ENCODE measurements at regions not wholly inside any gene's neighbourhood (a gene's known extent, or its start where the extent isn't known, plus 50 kb on each side); places are given as distances from the start of the nearest gene placed in this dataset.

DNA sequence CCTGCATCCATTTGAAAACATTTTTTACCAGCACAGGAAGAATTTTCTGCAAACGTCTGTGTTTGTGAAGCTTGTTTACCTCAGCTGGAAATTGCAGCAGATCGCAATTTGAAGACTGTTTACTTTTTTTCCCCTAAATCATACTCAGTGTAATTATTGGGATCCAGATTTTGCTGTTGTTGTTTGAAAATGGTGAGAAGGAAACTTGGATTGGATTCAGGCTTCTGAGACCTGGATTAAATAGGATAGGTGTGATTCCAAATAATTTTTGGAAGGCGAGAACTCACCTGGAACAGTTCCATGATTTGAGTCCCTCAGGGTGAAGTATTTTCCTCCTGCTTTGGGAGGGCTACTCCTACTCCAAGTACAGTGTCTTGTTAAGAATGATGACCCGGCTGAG, 279.8 kb downstream of the STIM2 start:
- TF ChIP-seq GABPA (IDR thresholded peaks at IDR 0.05; ENCODE audit: low read depth) (no peak), POLR2AphosphoS5 (IDR thresholded peaks at IDR 0.05; ENCODE audit: low read depth) (no peak), SPI1 (IDR thresholded peaks at IDR 0.05; ENCODE audit: borderline replicate concordance, low read depth) (no peak)
- TF ChIP-seq, protein P1, sequence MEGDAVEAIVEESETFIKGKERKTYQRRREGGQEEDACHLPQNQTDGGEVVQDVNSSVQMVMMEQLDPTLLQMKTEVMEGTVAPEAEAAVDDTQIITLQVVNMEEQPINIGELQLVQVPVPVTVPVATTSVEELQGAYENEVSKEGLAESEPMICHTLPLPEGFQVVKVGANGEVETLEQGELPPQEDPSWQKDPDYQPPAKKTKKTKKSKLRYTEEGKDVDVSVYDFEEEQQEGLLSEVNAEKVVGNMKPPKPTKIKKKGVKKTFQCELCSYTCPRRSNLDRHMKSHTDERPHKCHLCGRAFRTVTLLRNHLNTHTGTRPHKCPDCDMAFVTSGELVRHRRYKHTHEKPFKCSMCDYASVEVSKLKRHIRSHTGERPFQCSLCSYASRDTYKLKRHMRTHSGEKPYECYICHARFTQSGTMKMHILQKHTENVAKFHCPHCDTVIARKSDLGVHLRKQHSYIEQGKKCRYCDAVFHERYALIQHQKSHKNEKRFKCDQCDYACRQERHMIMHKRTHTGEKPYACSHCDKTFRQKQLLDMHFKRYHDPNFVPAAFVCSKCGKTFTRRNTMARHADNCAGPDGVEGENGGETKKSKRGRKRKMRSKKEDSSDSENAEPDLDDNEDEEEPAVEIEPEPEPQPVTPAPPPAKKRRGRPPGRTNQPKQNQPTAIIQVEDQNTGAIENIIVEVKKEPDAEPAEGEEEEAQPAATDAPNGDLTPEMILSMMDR (IDR thresholded peaks at IDR 0.05; ENCODE audit: insufficient read depth, low read length): no peak
- TF ChIP-seq, protein P2, sequence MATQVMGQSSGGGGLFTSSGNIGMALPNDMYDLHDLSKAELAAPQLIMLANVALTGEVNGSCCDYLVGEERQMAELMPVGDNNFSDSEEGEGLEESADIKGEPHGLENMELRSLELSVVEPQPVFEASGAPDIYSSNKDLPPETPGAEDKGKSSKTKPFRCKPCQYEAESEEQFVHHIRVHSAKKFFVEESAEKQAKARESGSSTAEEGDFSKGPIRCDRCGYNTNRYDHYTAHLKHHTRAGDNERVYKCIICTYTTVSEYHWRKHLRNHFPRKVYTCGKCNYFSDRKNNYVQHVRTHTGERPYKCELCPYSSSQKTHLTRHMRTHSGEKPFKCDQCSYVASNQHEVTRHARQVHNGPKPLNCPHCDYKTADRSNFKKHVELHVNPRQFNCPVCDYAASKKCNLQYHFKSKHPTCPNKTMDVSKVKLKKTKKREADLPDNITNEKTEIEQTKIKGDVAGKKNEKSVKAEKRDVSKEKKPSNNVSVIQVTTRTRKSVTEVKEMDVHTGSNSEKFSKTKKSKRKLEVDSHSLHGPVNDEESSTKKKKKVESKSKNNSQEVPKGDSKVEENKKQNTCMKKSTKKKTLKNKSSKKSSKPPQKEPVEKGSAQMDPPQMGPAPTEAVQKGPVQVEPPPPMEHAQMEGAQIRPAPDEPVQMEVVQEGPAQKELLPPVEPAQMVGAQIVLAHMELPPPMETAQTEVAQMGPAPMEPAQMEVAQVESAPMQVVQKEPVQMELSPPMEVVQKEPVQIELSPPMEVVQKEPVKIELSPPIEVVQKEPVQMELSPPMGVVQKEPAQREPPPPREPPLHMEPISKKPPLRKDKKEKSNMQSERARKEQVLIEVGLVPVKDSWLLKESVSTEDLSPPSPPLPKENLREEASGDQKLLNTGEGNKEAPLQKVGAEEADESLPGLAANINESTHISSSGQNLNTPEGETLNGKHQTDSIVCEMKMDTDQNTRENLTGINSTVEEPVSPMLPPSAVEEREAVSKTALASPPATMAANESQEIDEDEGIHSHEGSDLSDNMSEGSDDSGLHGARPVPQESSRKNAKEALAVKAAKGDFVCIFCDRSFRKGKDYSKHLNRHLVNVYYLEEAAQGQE (IDR thresholded peaks at IDR 0.05; ENCODE audit: insufficient replicate concordance, low read depth): no peak
- no peak overlapping the region for H3K4me3 ChIP-seq (replicated peaks; ENCODE audit: insufficient read depth, low read length)
- no peak for DNase-seq (ENCODE audit: low read depth in 1 of 2, low spot score in 1 of 2)
- H3K27ac ChIP-seq (replicated peaks): no peak overlapping the region
- no peaks in the 10 kb centered on the region for H3K27me3 ChIP-seq (ENCODE audit: insufficient read depth, poor library complexity, severe bottlenecking)

DNA sequence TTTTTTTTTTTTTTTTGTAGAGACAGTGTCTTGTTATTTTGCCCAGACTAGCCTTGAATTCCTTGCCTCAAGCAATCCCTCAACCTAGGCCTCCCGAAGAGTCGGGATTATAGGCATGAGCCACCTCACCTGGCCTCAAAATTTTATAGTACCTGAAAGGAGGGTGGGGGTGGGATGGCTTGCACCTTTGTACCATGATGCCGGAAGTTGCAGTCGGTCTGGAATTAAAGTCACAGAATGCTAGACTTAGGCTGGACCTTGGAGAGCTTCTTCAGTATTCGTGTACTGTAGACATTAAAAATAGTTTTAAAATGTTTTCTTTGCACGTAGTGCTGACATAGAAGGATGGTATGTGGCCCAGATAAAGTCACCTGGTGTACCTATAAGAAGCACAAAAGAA, 280.9 kb downstream of the STIM2 start:
- TF ChIP-seq POLR2AphosphoS5 (IDR thresholded peaks at IDR 0.05; ENCODE audit: low read depth): no peak
- TF ChIP-seq, protein P2 (IDR thresholded peaks at IDR 0.05; ENCODE audit: insufficient replicate concordance, low read depth): no peak
- no peak for TF ChIP-seq GABPA (IDR thresholded peaks at IDR 0.05; ENCODE audit: low read depth)
- TF ChIP-seq, protein P1 (IDR thresholded peaks at IDR 0.05; ENCODE audit: insufficient read depth, low read length): no peak
- TF ChIP-seq SPI1 (IDR thresholded peaks at IDR 0.05; ENCODE audit: borderline replicate concordance, low read depth): no peak
- Histone ChIP-seq H3K4me3 (replicated peaks; ENCODE audit: insufficient read depth, low read length) (no peak overlapping the region), H3K27ac (replicated peaks) (no peak overlapping the region), H3K27me3 (ENCODE audit: insufficient read depth, poor library complexity, severe bottlenecking) (no peaks in the 10 kb centered on the region)
- no peak for DNase-seq (ENCODE audit: low read depth in 1 of 2, low spot score in 1 of 2)

DNA sequence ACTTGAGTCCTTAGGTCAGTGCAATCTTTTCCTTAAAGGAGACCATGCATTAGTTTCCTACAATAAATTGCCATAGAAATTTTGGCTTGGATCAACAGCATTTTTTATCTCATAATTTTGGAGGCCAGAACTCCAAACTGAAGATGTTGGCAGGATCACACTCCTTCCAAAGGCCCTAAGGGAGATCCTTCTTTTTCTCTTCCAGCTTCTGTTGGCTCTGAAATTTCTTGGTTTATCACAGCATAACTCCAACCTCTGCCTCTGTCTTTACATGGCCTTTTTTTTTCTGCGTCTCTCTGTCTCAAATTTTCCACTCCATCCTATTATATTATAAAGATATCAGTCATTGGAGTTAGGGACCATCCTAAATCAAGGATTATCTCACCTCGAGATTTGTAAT, 282.2 kb downstream of the STIM2 start:
- Histone ChIP-seq H3K27ac (replicated peaks) (no peak overlapping the region), H3K4me3 (replicated peaks; ENCODE audit: insufficient read depth, low read length) (no peak overlapping the region), H3K27me3 (ENCODE audit: insufficient read depth, poor library complexity, severe bottlenecking) (no peaks in the 10 kb centered on the region)
- TF ChIP-seq POLR2AphosphoS5 (IDR thresholded peaks at IDR 0.05; ENCODE audit: low read depth) (no peak), GABPA (IDR thresholded peaks at IDR 0.05; ENCODE audit: low read depth) (no peak), SPI1 (IDR thresholded peaks at IDR 0.05; ENCODE audit: borderline replicate concordance, low read depth) (no peak)
- TF ChIP-seq, protein P1 (IDR thresholded peaks at IDR 0.05; ENCODE audit: insufficient read depth, low read length): no peak
- TF ChIP-seq, protein P2 (IDR thresholded peaks at IDR 0.05; ENCODE audit: insufficient replicate concordance, low read depth): no peak
- no peak for DNase-seq (ENCODE audit: low read depth in 1 of 2, low spot score in 1 of 2)

All from HL-60 (cell line).